Activated T-cell treated with anti-CD3 and anti-CD28 coated beads, Interleukin-2, amount 50 U/mL, for 4 hours (primary cell): ENCODE measurements at regions not wholly inside any gene's neighbourhood (a gene's known extent, or its start where the extent isn't known, plus 50 kb on each side); places are given as distances from the start of the nearest gene placed in this dataset.
"Not testable (repeated sequence)": the region's sequence is repeated elsewhere in the genome, so short reads cannot be mapped to it uniquely, and the experiment has no call there.

Experiments used
- ATAC-seq, 2 donors: fragments of 200-7000 bp; cut with Tn5 transposase; one replicate each; pipeline ENCODE4 v1.10.0; 2021
- DNase-seq: peaks from one replicate; pipeline ENCODE4 v3.0.0-alpha.2; 2020
- H3K27me3 Mint-ChIP-seq: one replicate; pipeline ENCODE4 v1.8.0; 2021; ENCODE audit warnings: low read depth, mixed read lengths
- H3K36me3 Mint-ChIP-seq: one replicate; pipeline ENCODE4 v1.8.0; 2022; ENCODE audit warnings: mixed read lengths; ENCODE audit not compliant: insufficient read depth
- H3K4me1 Mint-ChIP-seq: one replicate; pipeline ENCODE4 v1.8.0; 2021; ENCODE audit warnings: low read depth, mixed read lengths
- H3K4me3 Mint-ChIP-seq: one replicate; pipeline ENCODE4 v1.8.0; 2021; ENCODE audit warnings: mild to moderate bottlenecking, moderate library complexity, mixed read lengths
- H3K9me3 Mint-ChIP-seq: one replicate; pipeline ENCODE4 v1.8.0; 2021; ENCODE audit warnings: mixed read lengths

GRCh38 chr1:96544831-96545221 is 176.8 kb upstream of the PTBP2 start:
- DNase-seq (no peak), ATAC-seq (no peak)
- Mint-ChIP-seq H3K9me3 (no peaks in the 10 kb centered on the region), H3K27me3 (no peaks in the 10 kb centered on the region), H3K4me1 (no peaks in the 10 kb centered on the region), H3K36me3 (no peaks in the 10 kb centered on the region), H3K4me3 (no peak overlapping the region)

DNA sequence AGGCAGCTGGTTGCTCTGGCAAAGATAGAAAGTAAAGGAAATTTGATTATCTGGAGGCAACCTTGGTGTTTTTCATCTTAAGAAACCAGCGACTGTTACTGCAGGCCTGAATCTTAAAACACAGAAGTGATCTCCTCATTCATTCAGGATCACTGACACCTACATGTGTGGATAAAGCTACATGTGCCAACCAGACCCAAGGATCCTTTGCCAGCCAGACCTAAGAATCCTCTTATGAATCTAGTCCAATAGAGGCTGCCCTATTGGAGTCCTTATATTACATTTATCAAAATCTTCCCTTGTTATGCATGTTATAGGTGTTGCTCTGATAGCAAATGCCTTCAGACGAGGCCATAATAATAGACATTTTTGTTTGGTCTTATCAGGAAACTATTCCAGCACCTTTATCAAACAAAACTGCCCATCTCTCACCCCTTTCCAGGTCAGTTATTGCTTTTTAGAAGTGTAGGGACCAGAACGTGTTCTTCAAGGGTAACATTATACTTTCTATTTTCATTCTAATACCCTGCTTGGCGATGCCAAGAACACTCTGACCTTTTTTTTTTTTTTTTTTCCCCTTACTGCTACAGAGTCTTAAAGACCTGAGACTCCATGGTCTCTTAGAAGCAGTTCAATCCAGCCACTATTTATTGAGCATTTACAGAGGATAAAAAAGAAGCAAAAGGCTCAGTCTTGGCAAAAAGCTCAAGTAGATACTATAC is 175.5 kb upstream of the PTBP2 start:
- Mint-ChIP-seq H3K27me3 (no peaks in the 10 kb centered on the region), H3K4me3 (no peak overlapping the region), H3K9me3 (no peaks in the 10 kb centered on the region), H3K4me1 (no peaks in the 10 kb centered on the region), H3K36me3 (no peaks in the 10 kb centered on the region)
- no peak for ATAC-seq
- DNase-seq: no peak

GRCh38 chr1:96550061-96550460 is 171.5 kb upstream of the PTBP2 start:
- Mint-ChIP-seq H3K36me3 (no peaks in the 10 kb centered on the region), H3K9me3 (no peaks in the 10 kb centered on the region), H3K4me1 (no peaks in the 10 kb centered on the region), H3K4me3 (no peak overlapping the region), H3K27me3 (no peaks in the 10 kb centered on the region)
- ATAC-seq (no peak), DNase-seq (no peak)

- Mint-ChIP-seq H3K9me3 (no peaks in the 10 kb centered on the region), H3K36me3 (no peaks in the 10 kb centered on the region), H3K27me3 (no peaks in the 10 kb centered on the region), H3K4me3 (no peak overlapping the region), H3K4me1 (no peaks in the 10 kb centered on the region)
- DNase-seq (no peak), ATAC-seq (no peak)
Measured at GRCh38 chr1:96552451-96552850, 169.1 kb upstream of the PTBP2 start.

- Mint-ChIP-seq H3K9me3 (no peaks in the 10 kb centered on the region), H3K36me3 (no peaks in the 10 kb centered on the region), H3K4me3 (no peak overlapping the region), H3K4me1 (no peaks in the 10 kb centered on the region), H3K27me3 (no peaks in the 10 kb centered on the region)
- ATAC-seq (no peak), DNase-seq (no peak)
Measured at GRCh38 chr1:96553811-96554210, 167.8 kb upstream of the PTBP2 start.

GRCh38 chr1:96554364-96554763 is 167.2 kb upstream of the PTBP2 start:
- H3K36me3 Mint-ChIP-seq: no peaks in the 10 kb centered on the region
- H3K27me3 Mint-ChIP-seq: no peaks in the 10 kb centered on the region
- no peak for DNase-seq
- no peaks in the 10 kb centered on the region for H3K4me1 Mint-ChIP-seq
- no peak overlapping the region for H3K4me3 Mint-ChIP-seq
- no peaks in the 10 kb centered on the region for H3K9me3 Mint-ChIP-seq
- ATAC-seq: no peak

GRCh38 chr1:96557336-96557735 is 164.2 kb upstream of the PTBP2 start:
- Mint-ChIP-seq H3K9me3 (no peaks in the 10 kb centered on the region), H3K4me3 (no peak overlapping the region), H3K4me1 (no peaks in the 10 kb centered on the region), H3K36me3 (no peaks in the 10 kb centered on the region), H3K27me3 (no peaks in the 10 kb centered on the region)
- ATAC-seq: no peak
- DNase-seq: no peak

- Mint-ChIP-seq H3K4me1 (no peaks in the 10 kb centered on the region), H3K4me3 (no peak overlapping the region), H3K27me3 (no peaks in the 10 kb centered on the region), H3K9me3 (no peaks in the 10 kb centered on the region), H3K36me3 (no peaks in the 10 kb centered on the region)
- DNase-seq (no peak), ATAC-seq (no peak)
Measured at GRCh38 chr1:96558635-96559034, 162.9 kb upstream of the PTBP2 start.

- H3K4me1 Mint-ChIP-seq: no peaks in the 10 kb centered on the region
- no peaks in the 10 kb centered on the region for H3K36me3 Mint-ChIP-seq
- H3K9me3 Mint-ChIP-seq: no peaks in the 10 kb centered on the region
- H3K4me3 Mint-ChIP-seq: no peak overlapping the region
- H3K27me3 Mint-ChIP-seq: peaks cover 1% of the 10 kb centered on the region
- no peak for ATAC-seq
- no peak for DNase-seq
Measured at GRCh38 chr1:96559181-96559580, 162.4 kb upstream of the PTBP2 start.

- H3K27me3 Mint-ChIP-seq: peaks cover 1% of the 10 kb centered on the region
- H3K4me3 Mint-ChIP-seq: no peak overlapping the region
- H3K36me3 Mint-ChIP-seq: no peaks in the 10 kb centered on the region
- no peaks in the 10 kb centered on the region for H3K4me1 Mint-ChIP-seq
- DNase-seq: no peak
- ATAC-seq: no peak
- H3K9me3 Mint-ChIP-seq: no peaks in the 10 kb centered on the region
Measured at GRCh38 chr1:96559707-96560596, 161.6 kb upstream of the PTBP2 start.

DNA sequence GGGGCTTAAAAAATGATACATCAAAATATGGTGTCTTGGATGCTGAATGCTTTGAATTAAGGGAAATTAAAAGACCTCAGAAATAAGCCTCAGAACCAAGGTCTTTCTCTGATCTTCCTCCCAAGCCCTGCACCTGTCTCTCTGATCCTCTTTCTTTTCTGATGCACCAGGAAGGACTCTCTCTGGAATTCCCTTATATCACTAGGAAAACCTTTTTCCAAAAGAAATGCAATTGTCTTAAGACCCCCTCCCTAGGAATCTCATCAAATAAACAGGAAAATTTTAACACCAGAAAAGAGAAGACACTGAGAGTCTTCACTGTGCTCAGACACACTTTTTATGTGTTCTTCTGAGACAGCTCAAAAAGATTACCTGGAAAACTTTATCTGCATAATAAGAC is 159.5 kb upstream of the PTBP2 start:
- ATAC-seq (no peak), DNase-seq (no peak)
- Mint-ChIP-seq H3K36me3 (no peaks in the 10 kb centered on the region), H3K27me3 (peaks cover 1% of the 10 kb centered on the region), H3K4me1 (no peaks in the 10 kb centered on the region), H3K4me3 (no peak overlapping the region), H3K9me3 (no peaks in the 10 kb centered on the region)

DNA sequence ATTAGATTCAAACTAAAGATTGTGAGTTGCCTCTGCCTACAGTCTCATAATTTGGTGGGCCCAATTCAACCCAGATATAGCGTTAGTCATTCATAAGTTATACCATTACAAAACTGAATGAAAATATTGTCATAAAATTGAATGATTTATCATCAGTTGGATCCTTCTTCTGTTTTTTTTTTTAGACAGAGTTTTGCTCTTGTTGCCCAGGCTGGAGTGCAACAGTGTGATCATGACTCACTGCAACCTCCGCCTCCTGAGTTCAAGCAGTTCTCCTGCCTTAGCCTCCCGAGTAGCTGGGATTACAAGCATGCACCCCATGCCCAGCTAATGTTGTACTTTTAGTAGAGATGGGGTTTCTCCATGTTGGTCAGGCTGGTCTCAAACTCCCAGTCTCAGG is 157.2 kb upstream of the PTBP2 start:
- ATAC-seq, H3K36me3 Mint-ChIP-seq, H3K4me1 Mint-ChIP-seq, DNase-seq, H3K27me3 Mint-ChIP-seq, H3K4me3 Mint-ChIP-seq, H3K9me3 Mint-ChIP-seq: not testable (repeated sequence)

DNA sequence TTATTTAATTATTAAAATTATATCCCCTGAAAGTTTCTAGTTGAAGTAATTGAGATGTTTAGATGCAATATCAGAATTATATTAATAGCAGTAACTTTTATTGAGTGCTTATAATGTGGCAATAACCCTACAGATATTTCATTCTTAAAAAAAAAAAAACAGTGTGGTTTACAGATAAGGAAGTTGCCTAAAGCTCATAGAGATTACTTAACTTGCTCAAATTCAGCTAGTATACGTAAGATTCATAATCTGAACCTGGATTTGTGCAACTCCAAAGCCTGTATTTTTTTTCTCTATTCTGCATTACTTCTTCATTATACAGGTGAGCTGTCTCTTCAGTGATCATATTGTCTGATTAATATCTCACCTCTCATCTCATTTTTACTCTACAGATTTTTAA is 156.0 kb upstream of the PTBP2 start:
- H3K27me3 Mint-ChIP-seq: peaks cover 1% of the 10 kb centered on the region
- ATAC-seq (no peak), DNase-seq (no peak)
- H3K4me3 Mint-ChIP-seq: no peak overlapping the region
- H3K9me3 Mint-ChIP-seq: no peaks in the 10 kb centered on the region
- H3K36me3 Mint-ChIP-seq: no peaks in the 10 kb centered on the region
- no peaks in the 10 kb centered on the region for H3K4me1 Mint-ChIP-seq

- Mint-ChIP-seq H3K4me3 (no peak overlapping the region), H3K4me1 (no peaks in the 10 kb centered on the region), H3K9me3 (no peaks in the 10 kb centered on the region), H3K36me3 (no peaks in the 10 kb centered on the region), H3K27me3 (peaks cover 1% of the 10 kb centered on the region)
- no peak for DNase-seq
- ATAC-seq: no peak
Measured at GRCh38 chr1:96568639-96569038, 152.9 kb upstream of the PTBP2 start.

GRCh38 chr1:96569288-96569687 is 152.3 kb upstream of the PTBP2 start:
- Mint-ChIP-seq H3K36me3 (no peaks in the 10 kb centered on the region), H3K4me1 (no peaks in the 10 kb centered on the region), H3K9me3 (no peaks in the 10 kb centered on the region), H3K4me3 (no peak overlapping the region), H3K27me3 (no peaks in the 10 kb centered on the region)
- no peak for ATAC-seq
- DNase-seq: no peak
